Astrocyte (in vitro differentiated cells and primary cell): ENCODE measurements at regions not wholly inside any gene's neighbourhood (a gene's known extent, or its start where the extent isn't known, plus 50 kb on each side); places are given as distances from the start of the nearest gene placed in this dataset.

Experiments
- CTCF ChIP-seq: IDR thresholded peaks from 2 replicates; pipeline ENCODE4 v1.5.1; 2011; ENCODE audit warnings: low read depth, mild to moderate bottlenecking, inconsistent platforms, low read length, moderate library complexity; ENCODE audit not compliant: insufficient read depth
- EZH2 ChIP-seq: IDR thresholded peaks from 2 replicates; pipeline ENCODE4 v1.6.1; 2012; ENCODE audit warnings: mild to moderate bottlenecking, low read length, inconsistent platforms; ENCODE audit not compliant: insufficient read depth

GRCh38 chr1:170377440-170377839 is 154.5 kb upstream of the GORAB start:
- no peak for TF ChIP-seq CTCF
- TF ChIP-seq EZH2: no peak
